SK-N-SH (cell line): ENCODE measurements at regions not wholly inside any gene's neighbourhood (a gene's known extent, or its start where the extent isn't known, plus 50 kb on each side); places are given as distances from the start of the nearest gene placed in this dataset.

Source experiments
- CTCF ChIA-PET: fragments of 300-600, 350-600 bp; formaldehyde crosslinking; extraction: SDS; loops from one replicate; lab custom pipeline; 2021; lab: Yijun Ruan, JAX
- POLR2A ChIA-PET: fragments of 350-600 bp; sonication (Branson Sonifier 250); formaldehyde crosslinking; extraction: SDS; loops from one replicate; lab custom pipeline; 2020; ENCODE audit warnings: antibody characterized with exemption, inconsistent platforms; lab: Yijun Ruan, JAX
- DNase-seq: peaks from one replicate; pipeline ENCODE4 v3.0.0; 2012
- H2AFZ ChIP-seq: fragments of 200-600 bp; sonication (generic); 2 replicates; pipeline ENCODE4 v1.8.1; 2016; ENCODE audit warnings: antibody characterized with exemption, mild to moderate bottlenecking, low read depth
- H3F3A ChIP-seq: fragments of 200-600 bp; sonication (generic); replicated peaks from 2 replicates; pipeline ENCODE3; 2016; ENCODE audit warnings: antibody characterized with exemption, mild to moderate bottlenecking; ENCODE audit not compliant: insufficient read depth
- H3K27ac ChIP-seq, 2 experiments: fragments of 200-500 bp in 1 of 2; fragments of 200-600 bp in 1 of 2; sonication (Bioruptor generic) in 1 of 2; sonication (generic), shearing (Covaris generic) in 1 of 2; 2 replicates each; pipeline versions ENCODE4 v1.5.1 to v1.6.1; 2014 to 2016; ENCODE audit warnings: low read depth in 2 of 2, inconsistent platforms in 1 of 2, low read length in 1 of 2, mild to moderate bottlenecking in 1 of 2, mixed read lengths in 1 of 2
- H3K27me3 ChIP-seq: fragments of 200-600 bp; sonication (generic), shearing (Covaris generic); 2 replicates; pipeline ENCODE4 v1.6.1; 2016; ENCODE audit warnings: mixed run types; ENCODE audit not compliant: insufficient read depth
- H3K36me3 ChIP-seq, 2 experiments: fragments of 200-500 bp in 1 of 2; fragments of 200-600 bp in 1 of 2; sonication (Bioruptor generic) in 1 of 2; sonication (generic) in 1 of 2; replicated peaks in 1 of 2; 2 replicates each; pipeline versions ENCODE3 to v1.5.1; 2014 to 2016; ENCODE audit warnings: low read length in 1 of 2, mild to moderate bottlenecking in 1 of 2; ENCODE audit not compliant: insufficient read depth in 2 of 2, control insufficient read depth in 1 of 2
- H3K4me1 ChIP-seq, 2 experiments: fragments of 200-500 bp in 1 of 2; fragments of 200-600 bp in 1 of 2; sonication (Bioruptor generic) in 1 of 2; sonication (generic), shearing (Covaris generic) in 1 of 2; 2 replicates each; pipeline versions ENCODE4 v1.5.1 to v1.6.1; 2014 to 2016; ENCODE audit warnings: low read depth in 1 of 2, low read length in 1 of 2, mixed run types in 1 of 2; ENCODE audit not compliant: insufficient read depth in 2 of 2, control insufficient read depth in 1 of 2
- H3K4me2 ChIP-seq: fragments of 200-600 bp; sonication (generic), shearing (Covaris generic); 2 replicates; pipeline ENCODE4 v1.6.1; 2017; ENCODE audit warnings: mixed run types
- H3K4me3 ChIP-seq, 2 experiments: fragments of 200-500 bp in 1 of 2; fragments of 200-600 bp in 1 of 2; sonication (Bioruptor generic) in 1 of 2; sonication (generic), shearing (Covaris generic) in 1 of 2; 2 replicates each; pipeline versions ENCODE4 v1.5.1 to v1.8.1; 2014 to 2016; ENCODE audit warnings: low read depth in 2 of 2, inconsistent platforms in 1 of 2, low read length in 1 of 2, mild to moderate bottlenecking in 1 of 2, mixed read lengths in 1 of 2, moderate library complexity in 1 of 2
- H3K79me2 ChIP-seq: fragments of 200-600 bp; sonication (generic); 2 replicates; pipeline ENCODE4 v1.8.1; 2017; ENCODE audit warnings: mild to moderate bottlenecking; ENCODE audit not compliant: insufficient read depth
- H3K9ac ChIP-seq: fragments of 200-600 bp; sonication (generic); 2 replicates; pipeline ENCODE4 v1.6.1; 2017; ENCODE audit warnings: mixed run types
- H3K9me2 ChIP-seq: fragments of 200-600 bp; sonication (generic); 2 replicates; pipeline ENCODE4 v1.6.1; 2017; ENCODE audit warnings: mixed run types
- H3K9me3 ChIP-seq: fragments of 200-600 bp; sonication (generic); 2 replicates; pipeline ENCODE4 v1.6.1; 2017; ENCODE audit warnings: mixed run types, mild to moderate bottlenecking, moderate library complexity
- H4K20me1 ChIP-seq: fragments of 200-600 bp; sonication (generic); 2 replicates; pipeline ENCODE4 v1.6.1; 2017; ENCODE audit warnings: mild to moderate bottlenecking, mixed run types; ENCODE audit not compliant: insufficient read depth
- CTCF ChIP-seq: fragments of 200-600 bp; sonication (generic); IDR thresholded peaks from 2 replicates; pipeline ENCODE4 v1.6.1; 2017; ENCODE audit warnings: antibody characterized with exemption, mild to moderate bottlenecking, moderate library complexity
- EP300 ChIP-seq, 2 experiments: IDR thresholded peaks; 2 replicates each; pipeline versions ENCODE4 v1.4.0 to v1.6.1; 2012; ENCODE audit warnings: borderline replicate concordance in 1 of 2, low read depth in 1 of 2, low read length in 1 of 2
- FOSL2 ChIP-seq: IDR thresholded peaks from 2 replicates; pipeline ENCODE4 v1.4.0; 2012; ENCODE audit warnings: low read depth, mild to moderate bottlenecking, moderate library complexity, borderline replicate concordance
- FOXJ3 ChIP-seq: sonication (generic); formaldehyde crosslinking; IDR thresholded peaks from 2 replicates; pipeline ENCODE4 v1.5.1; 2020; ENCODE audit warnings: mild to moderate bottlenecking, missing genetic modification reagents
- FOXM1 ChIP-seq: IDR thresholded peaks from 2 replicates; pipeline ENCODE4 v1.4.0; 2012; ENCODE audit warnings: low read depth, mild to moderate bottlenecking
- JUND ChIP-seq: IDR thresholded peaks from 2 replicates; pipeline ENCODE4 v1.4.0; 2012
- MAX ChIP-seq: IDR thresholded peaks from 2 replicates; pipeline ENCODE4 v1.4.0; 2012; ENCODE audit warnings: low read depth
- MEF2A ChIP-seq: IDR thresholded peaks from 2 replicates; pipeline ENCODE4 v1.4.0; 2012; ENCODE audit warnings: low read depth, borderline replicate concordance
- NFIC ChIP-seq: IDR thresholded peaks from 2 replicates; pipeline ENCODE4 v1.4.0; 2012; ENCODE audit warnings: borderline replicate concordance
- NRF1 ChIP-seq: IDR thresholded peaks from 2 replicates; pipeline ENCODE4 v1.6.1; 2012; ENCODE audit warnings: low read depth, mild to moderate bottlenecking, low read length
- PBX3 ChIP-seq: IDR thresholded peaks from 2 replicates; pipeline ENCODE4; 2012
- POLR2AphosphoS5 ChIP-seq: IDR thresholded peaks from 2 replicates; pipeline ENCODE4 v1.6.1; 2012; ENCODE audit warnings: low read depth, low read length
- RAD21 ChIP-seq: IDR thresholded peaks from 2 replicates; pipeline ENCODE4 v1.6.1; 2012; ENCODE audit warnings: mild to moderate bottlenecking, low read length
- REST ChIP-seq: IDR thresholded peaks from 2 replicates; pipeline ENCODE4 v1.6.1; 2012; ENCODE audit warnings: mild to moderate bottlenecking, low read depth, low read length, moderate library complexity
- RXRA ChIP-seq: IDR thresholded peaks from 2 replicates; pipeline ENCODE4 v1.4.0; 2012; ENCODE audit warnings: low read depth, mild to moderate bottlenecking, borderline replicate concordance
- SIN3A ChIP-seq: IDR thresholded peaks from 2 replicates; pipeline ENCODE4 v1.6.1; 2012; ENCODE audit warnings: low read depth, mild to moderate bottlenecking, low read length, moderate library complexity, borderline replicate concordance
- SMC3 ChIP-seq: IDR thresholded peaks from 2 replicates; pipeline ENCODE4 v1.6.1; 2012; ENCODE audit warnings: low read depth, low read length, improper control_type of control experiment
- TEAD4 ChIP-seq: IDR thresholded peaks from 2 replicates; pipeline ENCODE4 v1.4.0; 2012; ENCODE audit warnings: mild to moderate bottlenecking, borderline replicate concordance; ENCODE audit not compliant: insufficient read depth
- USF1 ChIP-seq: IDR thresholded peaks from 2 replicates; pipeline ENCODE4 v1.4.0; 2012; ENCODE audit warnings: low read depth, borderline replicate concordance
- WGBS: methylation state at CpG from one replicate; pipeline ENCODE4 v1.1.6; 2017; ENCODE audit warnings: low lambda C conversion rate; 5-methylcytosine and 5-hydroxymethylcytosine counted together

- H2AFZ ChIP-seq: no peak overlapping the region
- no peak overlapping the region for H3K4me2 ChIP-seq
- H3K36me3 ChIP-seq: no peaks in the 10 kb centered on the region
- no peaks in the 10 kb centered on the region for H3K79me2 ChIP-seq
- peaks cover 6% of the 10 kb centered on the region for H3K9me3 ChIP-seq
- no peaks in the 10 kb centered on the region for H3K9me2 ChIP-seq
- H3K27me3 ChIP-seq: no peaks in the 10 kb centered on the region
- H3K27ac ChIP-seq: no peak overlapping the region
- POLR2A ChIA-PET: no interaction called here
- no peaks in the 10 kb centered on the region for H4K20me1 ChIP-seq
- 83% methylated on average over 3 of the region's 3 CpGs for WGBS
- H3K4me1 ChIP-seq: no peaks in the 10 kb centered on the region
- TF ChIP-seq FOSL2 (no peak), TEAD4 (no peak), JUND (no peak), POLR2AphosphoS5 (no peak), RAD21 (no peak), USF1 (no peak), PBX3 (no peak), SIN3A (no peak), FOXJ3 (CRISPR knock-in tag) (no peak), FOXM1 (no peak), SMC3 (no peak), MEF2A (no peak), NRF1 (no peak)
- DNase-seq: no peak
- H3K9ac ChIP-seq: no peak overlapping the region
- no peak overlapping the region for H3K4me3 ChIP-seq
- no peaks in the 10 kb centered on the region for H3F3A ChIP-seq
- CTCF ChIA-PET: interaction anchor here (1.1 kb wide), 1 partner anchor 14 kb away, joined by 3 read pairs; no protein-coding TSS in a partner anchor
Observed at GRCh38 chr3:177921153-177921552, 615.1 kb upstream of the KCNMB2 start.

- H3K9me3 ChIP-seq: peaks cover 6% of the 10 kb centered on the region
- CTCF ChIA-PET: no interaction called here
- POLR2A ChIA-PET: no interaction called here
- no peak overlapping the region for H2AFZ ChIP-seq
- no peak overlapping the region for H3K9ac ChIP-seq
- no peaks in the 10 kb centered on the region for H3F3A ChIP-seq
- WGBS: 89% methylated on average over 2 of the region's 2 CpGs
- H4K20me1 ChIP-seq: no peaks in the 10 kb centered on the region
- no peak overlapping the region for H3K27ac ChIP-seq
- H3K4me1 ChIP-seq: no peaks in the 10 kb centered on the region
- no peak for DNase-seq
- TF ChIP-seq NFIC: no peak
- no peak for TF ChIP-seq EP300 (IDR thresholded peaks at IDR 0.05; ENCODE audit: borderline replicate concordance in 1 of 2, low read depth in 1 of 2, low read length in 1 of 2)
- no peak for TF ChIP-seq RXRA
- no peak for TF ChIP-seq SIN3A
- no peak for TF ChIP-seq MAX
- TF ChIP-seq SMC3: no peak
- TF ChIP-seq FOXM1: no peak
- no peak for TF ChIP-seq CTCF
- TF ChIP-seq POLR2AphosphoS5: no peak
- no peak for TF ChIP-seq REST
- H3K27me3 ChIP-seq: no peaks in the 10 kb centered on the region
- no peak overlapping the region for H3K4me3 ChIP-seq
- no peak overlapping the region for H3K4me2 ChIP-seq
- H3K79me2 ChIP-seq: no peaks in the 10 kb centered on the region
- H3K36me3 ChIP-seq: no peaks in the 10 kb centered on the region
- H3K9me2 ChIP-seq: no peaks in the 10 kb centered on the region
Observed at GRCh38 chr3:177924261-177924660, 612.0 kb upstream of the KCNMB2 start.
